ENCODE measurements at regions not wholly inside any gene's neighbourhood (a gene's known extent, or its start where the extent isn't known, plus 50 kb on each side); places are given as distances from the start of the nearest gene placed in this dataset.

- no peak for TF ChIP-seq USF1 (IDR thresholded peaks at IDR 0.05; ENCODE audit: borderline replicate concordance, low read depth)
Observed at GRCh38 chr2:123816928-123817327, 208.2 kb upstream of the CNTNAP5 start (continued).

GRCh38 chr2:123826729-123827271 is 198.3 kb upstream of the CNTNAP5 start:
- 74% methylated on average over 9 of the region's 26 CpGs for WGBS (ENCODE audit: low lambda C conversion rate)

More at GRCh38 chr2:123826729-123827271, 198.3 kb upstream of the CNTNAP5 start:
- Histone ChIP-seq H3K9me3 (0 out of 2 replicates have a peak, but pooled peaks cover under 1% of the 10 kb centered on the region), H3K27ac (ENCODE audit: low read depth in 2 of 2, low read length in 1 of 2) (no peak overlapping the region), H3K4me1 (ENCODE audit: control insufficient read depth in 1 of 2, insufficient read depth in 2 of 2, low read depth in 1 of 2, low read length in 1 of 2) (no peaks in the 10 kb centered on the region), H3K27me3 (ENCODE audit: insufficient read depth) (no peaks in the 10 kb centered on the region), H3K9ac (no peak overlapping the region), H4K20me1 (ENCODE audit: insufficient read depth) (no peaks in the 10 kb centered on the region), H3K36me3 (replicated peaks in 1 of 2; ENCODE audit: control insufficient read depth in 1 of 2, insufficient read depth in 2 of 2, low read length in 1 of 2) (no peaks in the 10 kb centered on the region), H3K9me2 (no peaks in the 10 kb centered on the region), H3F3A (replicated peaks; ENCODE audit: insufficient read depth) (no peaks in the 10 kb centered on the region), H3K4me3 (ENCODE audit: low read depth in 2 of 2, low read length in 1 of 2) (no peak overlapping the region), H3K79me2 (ENCODE audit: insufficient read depth) (no peaks in the 10 kb centered on the region), H2AFZ (ENCODE audit: low read depth) (no peak overlapping the region), H3K4me2 (no peak overlapping the region)
- DNase-seq = peak; percentile 2
- ChIA-PET CTCF (no interaction called here), POLR2A (no interaction called here)
- no peak for TF ChIP-seq GATA2 (CRISPR knock-in tag; IDR thresholded peaks at IDR 0.05)
- TF ChIP-seq CHD2 (IDR thresholded peaks at IDR 0.05; ENCODE audit: low read length, partially characterized antibody) = no peak
- no peak for TF ChIP-seq MXI1 (IDR thresholded peaks at IDR 0.05; ENCODE audit: low read depth, low read length)
- no peak for TF ChIP-seq GABPA (IDR thresholded peaks at IDR 0.05; ENCODE audit: low read depth)
- no peak for TF ChIP-seq USF1 (IDR thresholded peaks at IDR 0.05; ENCODE audit: borderline replicate concordance, low read depth)
- no peak for TF ChIP-seq TAF1 (IDR thresholded peaks at IDR 0.05; ENCODE audit: borderline replicate concordance, low read depth, low read length)
- no peak for TF ChIP-seq RAD21 (IDR thresholded peaks at IDR 0.05; ENCODE audit: low read length)
- TF ChIP-seq RXRA (IDR thresholded peaks at IDR 0.05; ENCODE audit: borderline replicate concordance, low read depth) = no peak
- TF ChIP-seq USF2 (IDR thresholded peaks at IDR 0.05; ENCODE audit: borderline replicate concordance, low read depth, low read length) = no peak
- TF ChIP-seq MEF2A (IDR thresholded peaks at IDR 0.05; ENCODE audit: borderline replicate concordance, low read depth) = no peak
- no peak for TF ChIP-seq MAX (IDR thresholded peaks at IDR 0.05; ENCODE audit: low read depth)
- TF ChIP-seq JUND (IDR thresholded peaks at IDR 0.05) = no peak
- TF ChIP-seq FOXJ3 (CRISPR knock-in tag; IDR thresholded peaks at IDR 0.05) = no peak
- TF ChIP-seq EP300 (IDR thresholded peaks at IDR 0.05; ENCODE audit: borderline replicate concordance in 1 of 2, low read depth in 1 of 2, low read length in 1 of 2) = no peak
- no peak for TF ChIP-seq PBX3 (IDR thresholded peaks at IDR 0.05)
- TF ChIP-seq RCOR1 (IDR thresholded peaks at IDR 0.05; ENCODE audit: low read length) = no peak
- TF ChIP-seq FOSL2 (IDR thresholded peaks at IDR 0.05; ENCODE audit: borderline replicate concordance, low read depth) = no peak
- no peak for TF ChIP-seq FOXM1 (IDR thresholded peaks at IDR 0.05; ENCODE audit: low read depth)
- TF ChIP-seq EZH2phosphoT487 (IDR thresholded peaks at IDR 0.05; ENCODE audit: borderline replicate concordance, low read depth) = no peak
- TF ChIP-seq SMC3 (IDR thresholded peaks at IDR 0.05; ENCODE audit: low read depth, low read length) = no peak

Data from SK-N-SH (cell line).